Endothelial cell of umbilical vein (primary cell): ENCODE measurements at regions not wholly inside any gene's neighbourhood (a gene's known extent, or its start where the extent isn't known, plus 50 kb on each side); places are given as distances from the start of the nearest gene placed in this dataset.

Experiments
- BruUV-seq: library from RNA; stranded (reverse); fragments of 400-500 nt; replicated peaks from 2 replicates; lab custom pipeline; 2021; lab: Mats Ljungman, UMichigan
- CTCF ChIA-PET: fragments of 300-600, 350-600 bp; sonication (Branson Sonifier 250); formaldehyde crosslinking; loops from one replicate; lab custom pipeline; 2021; ENCODE audit warnings: antibody characterized with exemption, inconsistent platforms; lab: Charles Lee
- POLR2A ChIA-PET: fragments of 300-600, 350-600 bp; sonication (Branson Sonifier 250); formaldehyde crosslinking; loops from one replicate; lab custom pipeline; 2021; ENCODE audit warnings: antibody characterized with exemption, inconsistent platforms; lab: Charles Lee
- DNase-seq: peaks from one replicate; pipeline ENCODE4 v3.0.0-alpha.2; 2011; ENCODE audit warnings: low read depth, low spot score
- FAIRE-seq: peaks from 2 replicates; lab custom pipeline; 2011; peaks lifted over from hg19 to GRCh38; lab: Jason Lieb, UNC
- H2AFZ ChIP-seq: 2 replicates; pipeline ENCODE4 v1.6.0; 2012; ENCODE audit warnings: low read depth, low read length, control low read depth, inconsistent platforms
- H3K27ac ChIP-seq: 2 replicates; pipeline ENCODE4 v1.5.1; 2011; ENCODE audit warnings: low read depth, mild to moderate bottlenecking, control low read depth, low read length, moderate library complexity; ENCODE audit not compliant: insufficient read depth
- H3K27me3 ChIP-seq, 2 experiments: 2 replicates each; pipeline versions ENCODE4 v1.6.0 to v1.6.1; 2011; ENCODE audit warnings: low read length in 2 of 2, mixed read lengths in 1 of 2; ENCODE audit not compliant: control insufficient read depth in 2 of 2, insufficient read depth in 2 of 2
- H3K36me3 ChIP-seq, 2 experiments: 2 replicates in 1 of 2; 3 replicates in 1 of 2; pipeline ENCODE4 v1.5.1; 2011; ENCODE audit warnings: low read length in 2 of 2, mild to moderate bottlenecking in 1 of 2, moderate library complexity in 1 of 2; ENCODE audit not compliant: control insufficient read depth in 2 of 2, insufficient read depth in 2 of 2; ENCODE audit errors: extremely low read depth in 1 of 2
- H3K4me1 ChIP-seq: 3 replicates; pipeline ENCODE4 v1.5.1; 2011; ENCODE audit warnings: mild to moderate bottlenecking, low read length; ENCODE audit not compliant: control insufficient read depth, insufficient read depth; ENCODE audit errors: extremely low read depth
- H3K4me2 ChIP-seq: 2 replicates; pipeline ENCODE4 v1.6.1; 2011; ENCODE audit warnings: low read length, control low read depth, mixed read lengths; ENCODE audit not compliant: insufficient read depth
- H3K4me3 ChIP-seq, 3 experiments: fragments of 200-600 bp in 1 of 3; sonication (generic), shearing (Covaris generic) in 1 of 3; replicated peaks in 1 of 3; 2 replicates each; pipeline ENCODE4 v1.5.1; 2011 to 2016; ENCODE audit warnings: control low read depth in 3 of 3, low read length in 3 of 3, mild to moderate bottlenecking in 2 of 3, inconsistent platforms in 1 of 3, low read depth in 1 of 3, moderate library complexity in 1 of 3; ENCODE audit not compliant: insufficient read depth in 1 of 3
- H3K79me2 ChIP-seq: 2 replicates; pipeline ENCODE4 v1.6.0; 2012; ENCODE audit warnings: low read length, inconsistent platforms; ENCODE audit not compliant: control insufficient read depth, insufficient read depth
- H3K9ac ChIP-seq: replicated peaks from 2 replicates; pipeline ENCODE3; 2011; ENCODE audit warnings: low read length, control low read depth; ENCODE audit not compliant: insufficient read depth; ENCODE audit errors: extremely low read depth
- H3K9me1 ChIP-seq: replicated peaks from 3 replicates; pipeline ENCODE4 v1.6.0; 2011; ENCODE audit warnings: mild to moderate bottlenecking, low read length; ENCODE audit not compliant: control insufficient read depth, insufficient read depth; ENCODE audit errors: extremely low read depth
- H3K9me3 ChIP-seq: replicated peaks from 2 replicates; pipeline ENCODE4 v1.5.1; 2012; ENCODE audit warnings: low read length, inconsistent platforms; ENCODE audit not compliant: control insufficient read depth, insufficient read depth
- H4K20me1 ChIP-seq: replicated peaks from 2 replicates; pipeline ENCODE3; 2011; ENCODE audit warnings: mild to moderate bottlenecking, low read length; ENCODE audit not compliant: control insufficient read depth, insufficient read depth; ENCODE audit errors: extremely low read depth
- EZH2 ChIP-seq: IDR thresholded peaks from 2 replicates; pipeline ENCODE4 v1.6.1; 2012; ENCODE audit warnings: borderline replicate concordance, low read depth, mild to moderate bottlenecking, moderate library complexity, low read length, inconsistent platforms; ENCODE audit not compliant: severe bottlenecking
- FOS ChIP-seq: IDR thresholded peaks from 2 replicates; pipeline ENCODE4 v1.6.1; 2011; ENCODE audit warnings: mild to moderate bottlenecking, low read length, moderate library complexity, borderline replicate concordance; ENCODE audit not compliant: insufficient read depth
- GATA2 ChIP-seq: IDR thresholded peaks from 2 replicates; pipeline ENCODE4 v1.7.0; 2011; ENCODE audit warnings: low read depth, mild to moderate bottlenecking, moderate library complexity, mixed read lengths, low read length; ENCODE audit not compliant: insufficient read length, insufficient read depth
- JUN ChIP-seq: IDR thresholded peaks from 2 replicates; pipeline ENCODE4 v1.6.1; 2011; ENCODE audit warnings: borderline replicate concordance, low read depth; ENCODE audit not compliant: insufficient read length, insufficient read depth
- MYC ChIP-seq: IDR thresholded peaks from one replicate; pipeline ENCODE4 v1.6.1; 2011; ENCODE audit warnings: mild to moderate bottlenecking, low read depth, low read length
- POLR2A ChIP-seq: IDR thresholded peaks from 2 replicates; pipeline ENCODE4 v1.6.1; 2012; ENCODE audit warnings: low read depth, mild to moderate bottlenecking, control low read depth, low read length
- POLR2AphosphoS5 ChIP-seq: IDR thresholded peaks from 2 replicates; pipeline ENCODE4 v1.6.1; 2012; ENCODE audit warnings: low read depth, mild to moderate bottlenecking, control low read depth, low read length, moderate library complexity; ENCODE audit not compliant: insufficient read depth
- dilution Hi-C: fragments of 300-500 bp; cut with MboI; formaldehyde crosslinking; loops from one replicate; pipeline ENCODE4 v1.15.0; 2019; ENCODE audit warnings: low sequenced_read_pairs; ENCODE audit not compliant: extremely low pct_ligation_motif_present
- intact Hi-C: fragments of 100-400 bp; cut with micrococcal nuclease; formaldehyde crosslinking; loops from one replicate; pipeline ENCODE4 v1.10.0; 2022
- TF ChIP-seq, protein P1 (sequence below), 2 donors: IDR thresholded peaks; 1 replicate in 1 of 2; 2 replicates in 1 of 2; pipeline ENCODE4 v1.5.1; 2011; ENCODE audit warnings: low read length in 2 of 2, mild to moderate bottlenecking in 2 of 2, moderate library complexity in 2 of 2, control low read depth in 1 of 2, inconsistent platforms in 1 of 2, low read depth in 1 of 2; ENCODE audit not compliant: insufficient read depth in 1 of 2; ENCODE audit errors: extremely low read depth in 1 of 2
- TF ChIP-seq, protein P2 (sequence below): IDR thresholded peaks from 2 replicates; pipeline ENCODE4 v1.6.1; 2011; ENCODE audit not compliant: insufficient read depth, insufficient read length

GRCh38 chr12:72173974-72174373 is 98.2 kb upstream of the TRHDE start:
- ChIA-PET CTCF (no interaction called here), POLR2A (no interaction called here)
- TF ChIP-seq, protein P1, sequence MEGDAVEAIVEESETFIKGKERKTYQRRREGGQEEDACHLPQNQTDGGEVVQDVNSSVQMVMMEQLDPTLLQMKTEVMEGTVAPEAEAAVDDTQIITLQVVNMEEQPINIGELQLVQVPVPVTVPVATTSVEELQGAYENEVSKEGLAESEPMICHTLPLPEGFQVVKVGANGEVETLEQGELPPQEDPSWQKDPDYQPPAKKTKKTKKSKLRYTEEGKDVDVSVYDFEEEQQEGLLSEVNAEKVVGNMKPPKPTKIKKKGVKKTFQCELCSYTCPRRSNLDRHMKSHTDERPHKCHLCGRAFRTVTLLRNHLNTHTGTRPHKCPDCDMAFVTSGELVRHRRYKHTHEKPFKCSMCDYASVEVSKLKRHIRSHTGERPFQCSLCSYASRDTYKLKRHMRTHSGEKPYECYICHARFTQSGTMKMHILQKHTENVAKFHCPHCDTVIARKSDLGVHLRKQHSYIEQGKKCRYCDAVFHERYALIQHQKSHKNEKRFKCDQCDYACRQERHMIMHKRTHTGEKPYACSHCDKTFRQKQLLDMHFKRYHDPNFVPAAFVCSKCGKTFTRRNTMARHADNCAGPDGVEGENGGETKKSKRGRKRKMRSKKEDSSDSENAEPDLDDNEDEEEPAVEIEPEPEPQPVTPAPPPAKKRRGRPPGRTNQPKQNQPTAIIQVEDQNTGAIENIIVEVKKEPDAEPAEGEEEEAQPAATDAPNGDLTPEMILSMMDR (IDR thresholded peaks at IDR 0.05; ENCODE audit: extremely low read depth in 1 of 2, insufficient read depth in 1 of 2, low read depth in 1 of 2, low read length in 2 of 2): no peak
- no peak for TF ChIP-seq MYC
- TF ChIP-seq FOS: no peak
- no peak for TF ChIP-seq POLR2A
- TF ChIP-seq GATA2: no peak
- TF ChIP-seq, protein P2, sequence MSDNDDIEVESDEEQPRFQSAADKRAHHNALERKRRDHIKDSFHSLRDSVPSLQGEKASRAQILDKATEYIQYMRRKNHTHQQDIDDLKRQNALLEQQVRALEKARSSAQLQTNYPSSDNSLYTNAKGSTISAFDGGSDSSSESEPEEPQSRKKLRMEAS: no peak
- TF ChIP-seq JUN: no peak
- TF ChIP-seq EZH2: no peak
- TF ChIP-seq POLR2AphosphoS5: no peak
- Histone ChIP-seq H3K4me3 (no peak overlapping the region), H3K9ac (no peak overlapping the region), H3K36me3 (no peaks in the 10 kb centered on the region), H3K79me2 (no peaks in the 10 kb centered on the region), H2AFZ (no peak overlapping the region), H3K27me3 (no peaks in the 10 kb centered on the region), H4K20me1 (no peaks in the 10 kb centered on the region), H3K9me1 (no peaks in the 10 kb centered on the region), H3K4me2 (no peak overlapping the region), H3K4me1 (no peaks in the 10 kb centered on the region), H3K9me3 (peaks cover 2% of the 10 kb centered on the region), H3K27ac (no peak overlapping the region)
- dilution Hi-C loops: no loop called here
- intact Hi-C loops: no loop called here
- DNase-seq (no peak), FAIRE-seq (no peak)
- no TSS peak for BruUV-seq
